HT-29 (cell line): ENCODE measurements at regions not wholly inside any gene's neighbourhood (a gene's known extent, or its start where the extent isn't known, plus 50 kb on each side); places are given as distances from the start of the nearest gene placed in this dataset.
"Not testable (repeated sequence)": the region's sequence is repeated elsewhere in the genome, so short reads cannot be mapped to it uniquely, and the experiment has no call there.

Experiments
- DNase-seq: peaks from one replicate; pipeline ENCODE4 v3.0.0-alpha.2; 2015; ENCODE audit warnings: low spot score

- DNase-seq = no peak
Measured at GRCh38 chr13:60699636-60700035, 302.6 kb downstream of the TDRD3 start.

- DNase-seq = no peak
Measured at GRCh38 chr13:60696602-60697001, 299.6 kb downstream of the TDRD3 start.

GRCh38 chr13:60691268-60691667 lies 294.2 kb downstream of the TDRD3 start:
- DNase-seq = no peak

GRCh38 chr13:60690604-60691003 lies 293.6 kb downstream of the TDRD3 start:
- no peak for DNase-seq

GRCh38 chr13:60689571-60689970 lies 292.6 kb downstream of the TDRD3 start:
- DNase-seq = no peak

GRCh38 chr13:60689076-60689475 lies 292.1 kb downstream of the TDRD3 start:
- no peak for DNase-seq

GRCh38 chr13:60679928-60680694 lies 283.1 kb downstream of the TDRD3 start:
- DNase-seq = no peak

GRCh38 chr13:60679131-60679530 lies 282.1 kb downstream of the TDRD3 start:
- no peak for DNase-seq

- DNase-seq = no peak
Measured at GRCh38 chr13:60671386-60671785, 274.4 kb downstream of the TDRD3 start.

GRCh38 chr13:60663788-60664187 lies 266.8 kb downstream of the TDRD3 start:
- no peak for DNase-seq

- DNase-seq = no peak
Measured at GRCh38 chr13:60662595-60662994, 265.6 kb downstream of the TDRD3 start.

- no peak for DNase-seq
Measured at GRCh38 chr13:60661521-60661920, 264.5 kb downstream of the TDRD3 start.

GRCh38 chr13:60657586-60657985 lies 260.6 kb downstream of the TDRD3 start:
- DNase-seq = not testable (repeated sequence)

GRCh38 chr13:60655256-60655655 lies 258.2 kb downstream of the TDRD3 start:
- DNase-seq = no peak

- DNase-seq = peak; percentile 67
Measured at GRCh38 chr13:60654415-60654814, 257.4 kb downstream of the TDRD3 start.

GRCh38 chr13:60647547-60647946 lies 250.5 kb downstream of the TDRD3 start:
- no peak for DNase-seq

GRCh38 chr13:60646620-60647019 lies 249.6 kb downstream of the TDRD3 start:
- DNase-seq = no peak

- DNase-seq = no peak
Measured at GRCh38 chr13:60645676-60646075, 248.7 kb downstream of the TDRD3 start.

- DNase-seq = no peak
Measured at GRCh38 chr13:60642552-60642951, 245.5 kb downstream of the TDRD3 start.

GRCh38 chr13:60629158-60629557 lies 232.1 kb downstream of the TDRD3 start:
- no peak for DNase-seq

- peak; percentile 52 for DNase-seq
Measured at GRCh38 chr13:60627071-60627686, 230.2 kb downstream of the TDRD3 start.
